Loucy (cell line): ENCODE measurements at regions not wholly inside any gene's neighbourhood (a gene's known extent, or its start where the extent isn't known, plus 50 kb on each side); places are given as distances from the start of the nearest gene placed in this dataset.

Source experiments
- CTCF ChIP-seq: fragments of 200-600 bp; sonication (generic); conservative IDR thresholded peaks from 2 replicates; pipeline ENCODE4 v1.5.1; 2014; ENCODE audit warnings: mild to moderate bottlenecking, antibody characterized with exemption, low read length
- EZH2phosphoT487 ChIP-seq: fragments of 200-600 bp; IDR thresholded peaks from 2 replicates; pipeline ENCODE4 v1.6.1; 2018; ENCODE audit warnings: antibody characterized with exemption, mild to moderate bottlenecking, moderate library complexity, borderline replicate concordance

DNA sequence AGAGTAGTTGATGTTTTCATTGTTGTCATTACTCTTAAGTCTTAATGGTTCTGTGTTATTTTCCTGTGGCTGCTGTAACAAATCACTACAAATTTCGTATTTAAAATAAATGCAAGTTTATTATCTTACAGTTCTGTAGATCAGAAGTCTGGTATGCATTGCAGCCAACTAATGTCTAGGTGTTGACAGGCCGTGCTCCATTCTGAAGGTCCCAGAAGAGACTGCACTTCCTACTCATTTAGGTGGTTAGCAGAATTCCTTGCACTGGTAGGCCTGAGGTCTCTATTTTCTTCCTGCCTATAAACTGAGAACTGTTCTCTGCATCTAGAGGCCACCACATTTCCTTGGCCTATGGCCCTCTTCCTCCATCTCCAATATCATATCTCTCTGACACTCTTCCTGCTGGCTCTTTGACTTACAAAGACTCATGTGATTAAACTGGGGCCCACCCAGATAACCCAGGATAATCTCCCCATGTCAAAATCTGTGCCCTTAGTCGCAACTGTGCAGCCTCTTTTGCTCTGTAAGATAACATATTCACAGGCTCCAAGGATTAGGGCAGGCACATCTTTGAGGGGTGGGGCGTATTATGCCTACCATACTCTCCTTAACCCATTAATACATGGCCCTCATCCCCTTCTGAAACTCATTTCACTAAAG is 468.4 kb downstream of the FOXO1 start:
- no peak for TF ChIP-seq EZH2phosphoT487
- TF ChIP-seq CTCF, result no peak
